ENCODE measurements at regions not wholly inside any gene's neighbourhood (a gene's known extent, or its start where the extent isn't known, plus 50 kb on each side); places are given as distances from the start of the nearest gene placed in this dataset.

DNA sequence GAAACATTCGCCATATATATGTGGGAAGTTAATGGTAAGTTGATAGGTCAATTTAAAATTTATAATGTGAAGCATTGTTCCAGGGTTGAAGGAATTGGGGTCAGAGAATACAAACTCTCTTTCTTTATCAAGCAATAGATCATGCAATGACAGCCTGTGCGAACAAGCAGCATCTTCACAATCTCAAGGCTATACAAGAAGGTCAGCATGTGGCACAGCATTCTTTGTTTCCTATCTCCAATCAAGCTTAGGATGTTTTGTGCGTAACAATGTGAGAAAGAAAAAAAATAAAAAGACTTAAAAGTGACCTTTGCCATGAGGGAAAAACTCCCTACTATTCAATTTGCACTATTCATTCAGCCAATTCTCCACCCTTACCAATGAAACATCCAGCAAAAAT, 288.1 kb upstream of the NECTIN3 start:
- intact Hi-C loops (cut with micrococcal nuclease): no loop called here
- TF ChIP-seq, protein P1, sequence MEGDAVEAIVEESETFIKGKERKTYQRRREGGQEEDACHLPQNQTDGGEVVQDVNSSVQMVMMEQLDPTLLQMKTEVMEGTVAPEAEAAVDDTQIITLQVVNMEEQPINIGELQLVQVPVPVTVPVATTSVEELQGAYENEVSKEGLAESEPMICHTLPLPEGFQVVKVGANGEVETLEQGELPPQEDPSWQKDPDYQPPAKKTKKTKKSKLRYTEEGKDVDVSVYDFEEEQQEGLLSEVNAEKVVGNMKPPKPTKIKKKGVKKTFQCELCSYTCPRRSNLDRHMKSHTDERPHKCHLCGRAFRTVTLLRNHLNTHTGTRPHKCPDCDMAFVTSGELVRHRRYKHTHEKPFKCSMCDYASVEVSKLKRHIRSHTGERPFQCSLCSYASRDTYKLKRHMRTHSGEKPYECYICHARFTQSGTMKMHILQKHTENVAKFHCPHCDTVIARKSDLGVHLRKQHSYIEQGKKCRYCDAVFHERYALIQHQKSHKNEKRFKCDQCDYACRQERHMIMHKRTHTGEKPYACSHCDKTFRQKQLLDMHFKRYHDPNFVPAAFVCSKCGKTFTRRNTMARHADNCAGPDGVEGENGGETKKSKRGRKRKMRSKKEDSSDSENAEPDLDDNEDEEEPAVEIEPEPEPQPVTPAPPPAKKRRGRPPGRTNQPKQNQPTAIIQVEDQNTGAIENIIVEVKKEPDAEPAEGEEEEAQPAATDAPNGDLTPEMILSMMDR (IDR thresholded peaks at IDR 0.05; ENCODE audit: borderline replicate concordance): no peak
- H3K9me3 ChIP-seq (replicated peaks): peaks cover 19% of the 10 kb centered on the region
- no peaks in the 10 kb centered on the region for H3K27me3 ChIP-seq (ENCODE audit: low read depth)
- no peaks in the 10 kb centered on the region for H3K36me3 ChIP-seq
- no peak for DNase-seq
- no peak overlapping the region for H3K4me3 ChIP-seq
- H3K4me1 ChIP-seq: no peaks in the 10 kb centered on the region
- H3K27ac ChIP-seq (replicated peaks): no peak overlapping the region

DNA sequence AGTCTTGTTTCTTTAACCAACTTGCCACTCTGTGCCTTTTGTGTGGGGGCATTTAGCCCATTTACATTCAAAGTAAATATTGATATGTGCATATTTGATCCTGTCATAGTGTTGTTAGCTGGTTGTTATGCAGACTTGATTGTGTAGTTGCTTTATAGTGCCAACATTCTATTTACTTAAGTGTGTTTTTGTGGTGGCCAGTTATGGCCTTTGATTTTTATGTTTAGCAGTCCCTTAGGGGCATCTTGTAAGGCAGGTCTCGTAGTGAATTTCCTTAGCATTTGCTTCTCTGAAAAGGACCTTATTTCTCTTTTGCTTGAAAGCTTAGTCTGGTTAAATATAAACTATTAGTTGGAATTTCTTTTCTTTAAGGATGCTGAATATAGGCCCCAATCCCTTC, 282.8 kb upstream of the NECTIN3 start:
- H3K36me3 ChIP-seq: no peaks in the 10 kb centered on the region
- H3K27me3 ChIP-seq (ENCODE audit: low read depth): no peaks in the 10 kb centered on the region
- TF ChIP-seq, protein P1 (IDR thresholded peaks at IDR 0.05; ENCODE audit: borderline replicate concordance): no peak
- no peak overlapping the region for H3K27ac ChIP-seq (replicated peaks)
- H3K4me3 ChIP-seq: no peak overlapping the region
- DNase-seq: no peak
- H3K4me1 ChIP-seq: no peaks in the 10 kb centered on the region
- peaks cover 19% of the 10 kb centered on the region for H3K9me3 ChIP-seq (replicated peaks)
- intact Hi-C loops (cut with micrococcal nuclease): no loop called here

GRCh38 chr3:110789315-110789714, 282.3 kb upstream of the NECTIN3 start:
- Histone ChIP-seq H3K4me1 (no peaks in the 10 kb centered on the region), H3K27ac (replicated peaks) (no peak overlapping the region), H3K27me3 (ENCODE audit: low read depth) (no peaks in the 10 kb centered on the region), H3K4me3 (no peak overlapping the region), H3K36me3 (no peaks in the 10 kb centered on the region), H3K9me3 (replicated peaks) (peaks cover 19% of the 10 kb centered on the region)
- intact Hi-C loops (cut with micrococcal nuclease): no loop called here
- no peak for DNase-seq
- TF ChIP-seq, protein P1 (IDR thresholded peaks at IDR 0.05; ENCODE audit: borderline replicate concordance): no peak

- Histone ChIP-seq H3K4me1 (no peaks in the 10 kb centered on the region), H3K36me3 (no peaks in the 10 kb centered on the region), H3K4me3 (no peak overlapping the region), H3K9me3 (replicated peaks) (peaks cover 10% of the 10 kb centered on the region), H3K27me3 (ENCODE audit: low read depth) (no peaks in the 10 kb centered on the region), H3K27ac (replicated peaks) (no peak overlapping the region)
- intact Hi-C loops (cut with micrococcal nuclease): no loop called here
- TF ChIP-seq, protein P1 (IDR thresholded peaks at IDR 0.05; ENCODE audit: borderline replicate concordance): no peak
- DNase-seq: no peak
These were observed 281.0 kb upstream of the NECTIN3 start for GRCh38 chr3:110790631-110791030.

- no peak for DNase-seq
- Histone ChIP-seq H3K27me3 (ENCODE audit: low read depth) (no peaks in the 10 kb centered on the region), H3K4me3 (no peak overlapping the region), H3K27ac (replicated peaks) (no peak overlapping the region), H3K4me1 (no peaks in the 10 kb centered on the region), H3K9me3 (replicated peaks) (no peaks in the 10 kb centered on the region), H3K36me3 (no peaks in the 10 kb centered on the region)
- intact Hi-C loops (cut with micrococcal nuclease): no loop called here
- TF ChIP-seq, protein P1 (IDR thresholded peaks at IDR 0.05; ENCODE audit: borderline replicate concordance): no peak
These were observed 279.5 kb upstream of the NECTIN3 start for GRCh38 chr3:110791995-110792686.
